Erythroblast (primary cell): ENCODE measurements at regions not wholly inside any gene's neighbourhood (a gene's known extent, or its start where the extent isn't known, plus 50 kb on each side); places are given as distances from the start of the nearest gene placed in this dataset.

Experiments used
- DNase-seq, 2 experiments: peaks; one replicate each; lab custom pipeline; 2025; lab: John Stamatoyannopoulos, UW
- GATA1 ChIP-seq: IDR thresholded peaks from 2 replicates; pipeline ENCODE4 v1.6.1; 2011; ENCODE audit warnings: low read depth, mild to moderate bottlenecking, control low read depth, low read length, moderate library complexity
- POLR2A ChIP-seq: IDR thresholded peaks from 2 replicates; pipeline ENCODE4 v1.6.1; 2011; ENCODE audit warnings: mild to moderate bottlenecking, low read length

DNA sequence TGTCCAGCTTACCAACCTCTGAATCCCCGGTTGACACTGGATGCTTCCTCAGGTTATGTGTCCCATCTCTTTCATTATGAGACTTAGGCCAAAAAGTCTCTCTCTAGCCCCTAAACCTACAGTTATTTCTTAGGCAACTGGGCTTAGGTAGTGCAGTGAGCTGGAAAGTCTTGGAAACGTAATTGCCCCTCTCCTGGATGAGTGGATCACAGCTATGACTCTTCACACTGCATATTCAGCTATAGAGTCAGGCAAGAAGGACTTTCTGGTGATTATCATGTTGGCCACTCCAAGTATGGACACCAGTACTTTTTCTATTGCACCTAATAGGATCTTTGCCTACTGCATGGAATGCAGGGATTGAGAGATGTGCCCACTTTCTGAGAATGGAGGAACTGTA, 458.3 kb upstream of the CELF4 start:
- DNase-seq, result no peak
- TF ChIP-seq POLR2A (no peak), GATA1 (no peak)

DNA sequence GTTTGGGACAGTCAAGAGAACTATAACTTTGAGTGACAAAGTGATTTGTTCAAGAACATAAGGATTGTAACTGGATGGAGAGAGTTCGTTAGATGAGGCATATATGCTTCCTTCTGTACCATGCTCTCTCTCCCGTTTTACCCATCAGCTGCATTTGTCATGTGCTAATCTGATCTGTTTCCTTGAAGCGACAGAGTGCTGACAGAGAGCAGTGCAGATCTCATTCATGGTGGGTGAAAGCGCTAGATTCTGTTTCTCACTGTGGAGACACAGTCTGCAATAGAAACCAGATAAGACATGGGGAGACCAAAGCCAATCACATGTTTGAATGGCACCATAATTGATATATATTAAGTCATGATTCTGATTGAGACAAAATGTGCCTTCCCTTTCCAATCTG, 456.6 kb upstream of the CELF4 start:
- no peak for DNase-seq
- TF ChIP-seq GATA1 (no peak), POLR2A (no peak)

DNA sequence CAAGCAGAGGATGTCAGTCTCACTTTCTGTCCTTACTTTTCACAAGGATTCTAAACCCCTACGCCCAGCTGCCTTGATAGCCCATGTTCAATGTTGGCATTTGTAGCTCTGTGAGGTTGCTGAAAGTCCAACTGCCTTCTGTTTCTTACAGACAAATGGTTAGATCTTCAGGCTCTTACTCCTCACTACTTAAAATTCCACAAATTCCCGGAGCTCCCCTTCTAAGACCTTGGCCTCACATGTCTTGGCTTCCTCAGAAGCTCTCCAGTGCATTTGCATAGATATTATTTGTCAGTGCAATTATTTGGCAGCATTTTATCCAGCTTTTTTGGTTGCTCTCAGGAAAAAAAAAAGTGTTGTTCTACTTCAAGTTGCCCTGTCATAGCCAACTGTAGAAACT, 453.7 kb upstream of the CELF4 start:
- TF ChIP-seq GATA1 (no peak), POLR2A (no peak)
- no peak for DNase-seq

DNA sequence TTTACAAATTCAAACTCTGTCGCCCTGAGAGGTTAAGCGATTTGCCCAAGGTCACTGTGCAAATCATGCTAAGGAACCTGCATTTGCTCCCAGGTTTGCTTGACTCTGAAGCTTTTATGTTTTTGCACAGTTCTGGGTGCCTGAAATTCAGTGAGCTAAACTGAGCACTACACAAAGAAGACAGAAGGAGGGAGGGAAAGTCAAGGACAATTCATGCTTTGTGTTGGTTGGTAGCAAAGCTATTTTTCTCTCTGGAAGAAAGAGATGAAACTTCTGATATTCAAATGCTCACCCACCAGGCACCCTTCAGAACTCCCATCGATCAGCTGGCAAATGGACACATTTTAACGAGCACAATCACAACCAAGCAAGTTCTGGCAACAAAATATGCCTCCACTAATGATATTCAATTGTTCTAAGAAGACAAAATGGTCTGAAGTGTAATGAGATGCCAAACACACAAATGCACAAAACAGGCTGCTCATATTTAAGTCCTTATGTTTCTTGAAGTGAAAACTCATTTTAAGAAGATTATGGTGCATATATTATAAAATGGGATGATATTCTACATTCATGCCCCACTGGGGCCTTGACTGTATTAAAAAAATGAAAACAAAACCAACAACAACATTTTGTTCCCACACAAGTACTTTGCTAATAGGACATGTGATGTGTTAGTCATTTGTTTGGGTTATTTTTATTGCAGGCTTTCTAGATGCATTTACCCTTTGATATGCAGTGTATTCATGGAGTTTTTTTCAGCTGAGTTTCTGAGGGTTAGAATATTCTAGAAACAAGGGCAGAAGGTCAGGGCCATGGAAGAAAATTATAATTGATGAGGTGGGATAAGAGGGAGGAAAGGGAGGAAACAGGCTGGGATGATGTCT, 445.6 kb upstream of the CELF4 start:
- DNase-seq, result no peak
- TF ChIP-seq POLR2A, result no peak
- no peak for TF ChIP-seq GATA1

DNA sequence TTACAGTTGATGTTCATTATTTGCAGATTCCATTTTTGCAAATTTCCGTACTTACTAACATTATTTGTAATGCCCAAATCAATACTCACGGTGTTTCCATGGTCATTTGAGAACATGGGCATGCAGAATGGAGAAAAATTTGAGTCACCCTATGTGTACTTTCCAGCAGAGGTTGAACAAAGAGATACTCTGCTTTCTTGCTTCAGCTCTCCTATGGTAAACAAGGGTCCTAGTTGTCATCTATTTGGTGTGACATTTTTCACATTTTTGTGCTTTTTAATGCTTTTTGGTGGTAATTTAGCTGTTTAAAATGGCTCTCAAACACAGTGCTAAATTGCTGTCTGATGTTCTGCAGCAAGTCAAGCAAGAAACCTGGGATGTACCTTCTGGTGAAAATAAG, 444.4 kb upstream of the CELF4 start:
- TF ChIP-seq POLR2A, result no peak
- no peak for TF ChIP-seq GATA1
- no peak for DNase-seq

DNA sequence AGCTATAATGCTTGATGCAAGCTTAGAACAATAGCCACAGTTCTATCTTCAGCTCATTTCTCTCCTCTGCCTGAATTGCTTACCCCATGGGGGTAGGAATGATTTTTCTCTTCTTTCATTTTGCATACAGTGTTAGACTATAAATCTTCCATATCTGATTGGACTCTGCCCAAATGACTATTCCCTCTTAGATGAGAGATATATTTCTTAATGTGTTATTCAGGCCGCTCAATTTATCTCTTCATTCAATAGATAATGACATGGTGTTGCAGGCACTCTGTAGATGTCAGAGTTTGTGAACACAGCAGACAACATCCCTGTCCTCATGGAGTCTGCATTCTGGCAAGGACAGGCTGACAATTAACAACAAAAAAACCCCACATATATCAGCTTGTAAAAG, 443.7 kb upstream of the CELF4 start:
- TF ChIP-seq POLR2A (no peak), GATA1 (no peak)
- no peak for DNase-seq

DNA sequence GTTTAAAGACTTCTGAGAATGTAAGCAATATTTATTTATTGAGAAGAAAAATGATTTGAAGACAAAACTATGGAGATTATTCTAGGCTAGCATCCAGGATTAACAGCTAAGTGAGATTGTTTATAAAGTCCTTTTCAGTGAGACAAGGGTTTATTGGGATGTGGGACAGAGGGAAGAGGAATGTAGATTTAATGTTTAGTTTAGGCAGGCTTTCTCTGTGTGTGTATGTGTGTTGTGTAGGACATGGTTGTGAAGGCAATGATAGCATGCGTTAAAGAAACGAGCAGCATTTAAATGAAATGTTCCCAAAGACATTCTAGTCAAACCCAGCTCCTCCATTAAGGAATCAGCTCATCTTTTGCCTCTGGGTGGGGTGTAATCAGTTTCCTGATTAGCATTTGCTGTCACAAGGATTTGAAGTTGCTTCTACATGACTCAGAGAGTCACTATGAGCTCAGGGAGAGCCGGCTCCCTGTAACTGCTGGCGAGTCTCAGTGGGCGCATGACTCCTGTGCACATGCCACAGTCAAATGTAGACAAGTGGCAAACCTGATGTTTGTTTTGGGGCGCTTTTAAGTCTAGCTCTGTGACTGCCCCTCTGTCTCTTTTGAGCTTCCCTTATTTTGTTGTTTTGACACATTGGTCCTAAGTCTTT, 442.2 kb upstream of the CELF4 start:
- TF ChIP-seq GATA1 (no peak), POLR2A (no peak)
- DNase-seq, result no peak

DNA sequence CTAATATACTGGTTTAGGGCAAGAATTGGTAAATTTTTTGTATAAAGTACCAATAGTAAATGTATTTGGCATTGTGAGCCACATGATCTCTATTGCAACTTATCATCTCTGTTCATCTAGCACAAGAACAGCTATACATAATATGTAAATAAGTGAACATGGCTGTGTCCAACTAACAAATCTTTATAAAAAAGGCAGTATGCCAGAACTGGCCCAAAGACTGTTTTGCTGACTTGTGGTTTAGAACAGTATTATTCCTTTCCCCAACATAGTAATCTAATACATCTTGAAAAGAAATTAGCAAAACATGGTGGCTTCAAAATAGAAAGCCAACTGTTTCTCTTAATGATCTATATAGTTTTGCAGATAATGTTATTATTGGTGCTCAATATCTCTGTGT, 441.4 kb upstream of the CELF4 start:
- TF ChIP-seq GATA1, result no peak
- TF ChIP-seq POLR2A, result no peak

DNA sequence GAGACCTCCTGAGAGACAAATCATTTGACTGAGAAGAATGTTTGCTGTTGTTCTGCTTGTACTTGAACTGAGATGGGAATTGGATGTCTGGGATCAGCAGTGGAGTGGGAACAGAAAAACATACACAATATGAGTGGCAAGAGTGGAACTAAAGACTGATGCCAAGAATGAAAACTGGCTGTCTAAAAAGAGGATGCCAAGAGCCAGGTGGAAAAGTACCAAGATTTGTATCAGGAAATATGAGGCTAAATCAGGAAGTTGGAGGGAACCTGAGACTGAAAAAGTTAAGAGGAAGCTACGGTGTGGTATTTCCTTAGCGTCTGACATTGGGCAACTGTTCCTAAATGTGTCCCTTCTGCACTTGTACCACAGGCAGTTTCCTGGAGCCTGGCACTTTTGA, 440.9 kb upstream of the CELF4 start:
- TF ChIP-seq POLR2A, result no peak
- no peak for TF ChIP-seq GATA1
- DNase-seq, result no peak

More for the DNA sequence above, 441.4 kb upstream of the CELF4 start:
- DNase-seq, result no peak

DNA sequence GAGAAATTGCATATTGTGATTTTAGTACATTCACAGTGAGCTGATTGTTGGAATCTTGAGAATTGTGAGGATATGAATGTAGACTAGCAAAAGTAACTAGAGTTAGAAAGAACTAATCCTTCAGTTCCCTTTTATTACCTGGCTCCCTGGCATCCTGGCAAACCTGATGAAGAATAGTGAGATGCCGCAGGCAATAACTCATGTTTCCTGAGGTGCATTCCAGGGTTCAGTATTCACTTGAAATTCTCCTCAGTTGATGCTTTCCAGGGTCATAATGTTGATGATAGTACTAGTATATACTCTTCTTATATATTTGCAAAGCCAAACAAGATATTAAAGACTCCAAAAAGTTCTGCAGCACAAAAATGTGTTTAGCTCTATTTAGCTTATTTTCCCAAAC, 432.1 kb upstream of the CELF4 start:
- no peak for DNase-seq
- TF ChIP-seq POLR2A, result no peak

DNA sequence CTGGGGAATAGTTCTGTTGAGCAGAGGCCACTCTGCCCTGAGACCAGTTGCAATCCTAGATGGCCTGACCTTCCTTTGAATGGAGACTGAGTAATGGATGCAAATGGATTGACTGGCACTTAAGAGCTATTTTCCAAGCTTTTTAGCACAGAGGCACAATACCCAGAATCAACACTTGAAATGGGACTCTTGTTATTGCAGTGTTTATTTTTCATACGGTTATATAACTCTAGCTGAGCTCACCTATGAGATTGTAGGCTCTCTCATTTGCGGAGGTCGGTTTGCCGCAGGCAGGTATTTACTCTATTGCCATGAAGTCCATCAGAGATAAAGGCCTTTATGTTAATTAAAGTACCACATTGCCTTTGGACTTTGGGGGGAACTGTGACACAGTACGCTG, 422.3 kb upstream of the CELF4 start:
- no peak for DNase-seq
- TF ChIP-seq POLR2A, result no peak
- no peak for TF ChIP-seq GATA1

DNA sequence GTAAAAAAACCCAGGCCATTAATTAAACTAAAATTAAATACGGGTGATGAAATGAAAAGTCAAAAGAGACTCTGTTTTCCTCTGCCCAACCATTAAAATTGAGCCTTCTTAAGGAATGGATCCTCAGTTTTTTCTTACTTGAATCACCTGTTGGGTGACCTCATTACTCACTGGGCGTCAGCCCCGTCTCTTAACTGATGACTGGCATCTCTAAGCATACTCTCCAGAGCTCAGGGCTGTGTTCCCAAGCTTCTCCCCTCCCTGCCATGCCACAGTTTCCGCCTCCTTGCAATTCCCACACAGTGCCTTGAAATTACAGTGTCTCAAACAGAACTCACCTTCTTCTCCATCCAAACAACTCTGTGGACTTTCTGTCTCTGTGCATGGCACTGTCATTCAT, 421.1 kb upstream of the CELF4 start:
- TF ChIP-seq GATA1, result no peak
- no peak for TF ChIP-seq POLR2A
- DNase-seq, result no peak

DNA sequence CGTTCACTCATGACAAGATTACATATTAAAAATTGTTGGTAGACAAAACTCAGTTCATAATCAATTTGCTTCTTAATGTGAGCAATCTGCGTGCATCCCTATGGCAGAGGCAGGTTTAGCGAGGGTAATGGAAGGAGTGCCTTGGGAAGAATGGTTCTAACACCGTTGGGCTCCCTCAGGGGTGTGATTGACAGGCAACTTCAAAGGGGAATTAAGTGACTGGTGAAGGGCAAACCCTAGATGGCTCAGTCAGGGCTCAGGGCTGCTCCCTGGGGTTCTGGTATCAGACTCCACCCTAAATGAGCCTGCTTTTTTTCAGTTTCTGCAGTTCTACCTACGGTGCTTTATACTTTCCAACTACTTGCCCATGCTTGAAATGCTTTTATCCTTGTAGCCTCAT, 419.5 kb upstream of the CELF4 start:
- no peak for DNase-seq
- TF ChIP-seq GATA1, result no peak
- TF ChIP-seq POLR2A, result no peak

DNA sequence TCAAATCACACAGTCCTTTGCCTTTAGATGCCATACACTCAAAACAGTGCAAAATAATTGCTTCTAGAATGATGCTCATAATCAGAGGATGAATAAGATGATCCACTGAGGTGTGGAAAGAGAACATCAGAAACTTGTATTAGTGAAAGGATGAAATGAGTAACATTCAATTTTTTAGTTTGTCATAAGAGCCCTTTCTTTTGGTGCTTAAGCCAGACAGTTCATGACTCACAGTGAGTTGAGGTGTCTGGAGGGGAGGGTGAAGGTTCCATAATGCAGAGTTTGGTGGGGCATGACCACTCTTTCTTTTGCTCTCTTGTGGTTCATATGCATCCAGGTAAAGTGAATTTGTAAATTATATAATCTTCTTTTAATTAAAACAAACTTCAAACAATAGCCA, 415.0 kb upstream of the CELF4 start:
- DNase-seq, result no peak
- TF ChIP-seq POLR2A, result no peak

DNA sequence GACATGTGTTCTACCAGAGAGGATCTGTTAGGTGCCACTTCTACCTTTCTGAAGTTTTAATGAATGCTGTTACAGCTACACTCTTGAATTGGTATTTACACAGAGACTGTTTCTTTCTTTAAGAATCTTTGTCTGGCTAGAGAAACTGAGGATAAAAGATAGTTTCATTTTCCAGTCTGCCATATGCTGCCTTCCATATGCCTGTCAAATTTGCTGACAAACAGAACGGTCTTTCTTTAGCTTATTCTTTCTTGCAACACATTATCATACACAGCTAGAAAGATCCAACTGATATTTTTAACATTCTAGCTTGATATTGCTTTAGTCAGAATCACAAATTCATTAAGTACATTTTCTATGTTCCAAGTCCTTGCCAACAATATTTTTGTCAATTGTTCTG, 409.8 kb upstream of the CELF4 start:
- DNase-seq, result no peak
- TF ChIP-seq GATA1, result no peak
- TF ChIP-seq POLR2A, result no peak
